Neural cell (in vitro differentiated cells): ENCODE measurements at regions not wholly inside any gene's neighbourhood (a gene's known extent, or its start where the extent isn't known, plus 50 kb on each side); places are given as distances from the start of the nearest gene placed in this dataset.

Experiments used
- CTCF ChIP-seq: fragments of 450-650 bp; IDR thresholded peaks from 2 replicates; pipeline ENCODE4 v1.5.1; 2014; ENCODE audit warnings: antibody characterized with exemption, mild to moderate bottlenecking, moderate library complexity; ENCODE audit not compliant: poor library complexity, severe bottlenecking
- EP300 ChIP-seq: fragments of 450-650 bp; conservative IDR thresholded peaks from 2 replicates; pipeline ENCODE4 v1.6.1; 2014; ENCODE audit warnings: antibody characterized with exemption, mild to moderate bottlenecking, moderate library complexity; ENCODE audit not compliant: poor library complexity, severe bottlenecking
- POLR2AphosphoS5 ChIP-seq: IDR thresholded peaks from 2 replicates; pipeline ENCODE4 v1.6.1; 2012
- RAD21 ChIP-seq: fragments of 450-650 bp; conservative IDR thresholded peaks from 2 replicates; pipeline ENCODE4 v1.6.1; 2014; ENCODE audit warnings: antibody characterized with exemption, mild to moderate bottlenecking, moderate library complexity
- REST ChIP-seq: IDR thresholded peaks from 2 replicates; pipeline ENCODE4 v1.6.1; 2012; ENCODE audit warnings: borderline replicate concordance
- TAF1 ChIP-seq: IDR thresholded peaks from 2 replicates; pipeline ENCODE4 v1.6.1; 2012; ENCODE audit warnings: low read depth

GRCh38 chr9:99660191-99660636 is 161.5 kb upstream of the NR4A3 start:
- TF ChIP-seq REST, result no peak
- TF ChIP-seq CTCF, result no peak
- TF ChIP-seq RAD21, result no peak
- no peak for TF ChIP-seq POLR2AphosphoS5
- no peak for TF ChIP-seq EP300
- no peak for TF ChIP-seq TAF1
